Fibroblast of mammary gland (primary cell): ENCODE measurements at regions not wholly inside any gene's neighbourhood (a gene's known extent, or its start where the extent isn't known, plus 50 kb on each side); places are given as distances from the start of the nearest gene placed in this dataset.
A peak's percentile ranks its signal among the peaks of the same experiment; 100 is the strongest.

Source experiments
- DNase-seq: peaks from one replicate; pipeline ENCODE4 v3.0.0-alpha.2; 2010; ENCODE audit warnings: low read depth
- H3K4me3 ChIP-seq: 2 replicates; pipeline ENCODE4 v1.5.1; 2011; ENCODE audit warnings: low read depth, mild to moderate bottlenecking, low read length, moderate library complexity; ENCODE audit not compliant: control insufficient read depth
- CTCF ChIP-seq: conservative IDR thresholded peaks from 2 replicates; pipeline ENCODE4 v1.5.1; 2011; ENCODE audit warnings: low read depth, low read length, inconsistent platforms; ENCODE audit not compliant: control insufficient read depth, insufficient read depth

GRCh38 chr4:20617678-20618396 lies 82.4 kb upstream of the PACRGL start:
- no peak overlapping the region for H3K4me3 ChIP-seq
- no peak for TF ChIP-seq CTCF
- DNase-seq = peak; percentile 13

GRCh38 chr4:20618731-20619130 lies 81.5 kb upstream of the PACRGL start:
- no peak for TF ChIP-seq CTCF
- DNase-seq = no peak

GRCh38 chr4:20621476-20621875 lies 78.8 kb upstream of the PACRGL start:
- H3K4me3 ChIP-seq = no peak overlapping the region
- no peak for DNase-seq

More at GRCh38 chr4:20618731-20619130, 81.5 kb upstream of the PACRGL start:
- no peak overlapping the region for H3K4me3 ChIP-seq

GRCh38 chr4:20622701-20623100 lies 77.6 kb upstream of the PACRGL start:
- TF ChIP-seq CTCF = no peak
- H3K4me3 ChIP-seq = no peak overlapping the region
- DNase-seq = no peak

More at GRCh38 chr4:20621476-20621875, 78.8 kb upstream of the PACRGL start:
- no peak for TF ChIP-seq CTCF

GRCh38 chr4:20623939-20624338 lies 76.3 kb upstream of the PACRGL start:
- DNase-seq = no peak
- no peak for TF ChIP-seq CTCF
- H3K4me3 ChIP-seq = no peak overlapping the region

GRCh38 chr4:20624793-20625374 lies 75.4 kb upstream of the PACRGL start:
- DNase-seq = no peak
- H3K4me3 ChIP-seq = no peak overlapping the region
- no peak for TF ChIP-seq CTCF
